ENCODE measurements at regions not wholly inside any gene's neighbourhood (a gene's known extent, or its start where the extent isn't known, plus 50 kb on each side); places are given as distances from the start of the nearest gene placed in this dataset.

GRCh38 chr3:106194726-106195125, 325.9 kb upstream of the CBLB start:
- no peak for TF ChIP-seq EGR1 (IDR thresholded peaks at IDR 0.05; ENCODE audit: low read depth in 2 of 2)
- TF ChIP-seq, protein P1, sequence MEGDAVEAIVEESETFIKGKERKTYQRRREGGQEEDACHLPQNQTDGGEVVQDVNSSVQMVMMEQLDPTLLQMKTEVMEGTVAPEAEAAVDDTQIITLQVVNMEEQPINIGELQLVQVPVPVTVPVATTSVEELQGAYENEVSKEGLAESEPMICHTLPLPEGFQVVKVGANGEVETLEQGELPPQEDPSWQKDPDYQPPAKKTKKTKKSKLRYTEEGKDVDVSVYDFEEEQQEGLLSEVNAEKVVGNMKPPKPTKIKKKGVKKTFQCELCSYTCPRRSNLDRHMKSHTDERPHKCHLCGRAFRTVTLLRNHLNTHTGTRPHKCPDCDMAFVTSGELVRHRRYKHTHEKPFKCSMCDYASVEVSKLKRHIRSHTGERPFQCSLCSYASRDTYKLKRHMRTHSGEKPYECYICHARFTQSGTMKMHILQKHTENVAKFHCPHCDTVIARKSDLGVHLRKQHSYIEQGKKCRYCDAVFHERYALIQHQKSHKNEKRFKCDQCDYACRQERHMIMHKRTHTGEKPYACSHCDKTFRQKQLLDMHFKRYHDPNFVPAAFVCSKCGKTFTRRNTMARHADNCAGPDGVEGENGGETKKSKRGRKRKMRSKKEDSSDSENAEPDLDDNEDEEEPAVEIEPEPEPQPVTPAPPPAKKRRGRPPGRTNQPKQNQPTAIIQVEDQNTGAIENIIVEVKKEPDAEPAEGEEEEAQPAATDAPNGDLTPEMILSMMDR (IDR thresholded peaks at IDR 0.05; ENCODE audit: low read depth, low read length, missing input control), result no peak
- TF ChIP-seq GABPA (IDR thresholded peaks at IDR 0.05 in 1 of 2, conservative IDR thresholded peaks at IDR 0.05 in 1 of 2), result no peak
- no peak for TF ChIP-seq SP1 (IDR thresholded peaks at IDR 0.05)
- no peak for TF ChIP-seq MAX (IDR thresholded peaks at IDR 0.05)
- no peak for TF ChIP-seq TAF1 (conservative IDR thresholded peaks at IDR 0.05)

All from liver (tissue), 3 donors.